SK-N-SH (cell line): ENCODE measurements at regions not wholly inside any gene's neighbourhood (a gene's known extent, or its start where the extent isn't known, plus 50 kb on each side); places are given as distances from the start of the nearest gene placed in this dataset.

Experiments
- CTCF ChIP-seq: fragments of 200-600 bp; sonication (generic); IDR thresholded peaks from 2 replicates; pipeline ENCODE4 v1.6.1; 2017; ENCODE audit warnings: antibody characterized with exemption, mild to moderate bottlenecking, moderate library complexity
- EP300 ChIP-seq, 2 experiments: IDR thresholded peaks; 2 replicates each; pipeline versions ENCODE4 v1.4.0 to v1.6.1; 2012; ENCODE audit warnings: borderline replicate concordance in 1 of 2, low read depth in 1 of 2, low read length in 1 of 2
- FOSL2 ChIP-seq: IDR thresholded peaks from 2 replicates; pipeline ENCODE4 v1.4.0; 2012; ENCODE audit warnings: low read depth, mild to moderate bottlenecking, moderate library complexity, borderline replicate concordance
- FOXJ3 ChIP-seq: sonication (generic); formaldehyde crosslinking; IDR thresholded peaks from 2 replicates; pipeline ENCODE4 v1.5.1; 2020; ENCODE audit warnings: mild to moderate bottlenecking, missing genetic modification reagents
- MXI1 ChIP-seq: IDR thresholded peaks from 2 replicates; pipeline ENCODE4 v1.6.1; 2012; ENCODE audit warnings: mild to moderate bottlenecking, low read depth, low read length, improper control_type of control experiment
- NFIC ChIP-seq: IDR thresholded peaks from 2 replicates; pipeline ENCODE4 v1.4.0; 2012; ENCODE audit warnings: borderline replicate concordance
- PBX3 ChIP-seq: IDR thresholded peaks from 2 replicates; pipeline ENCODE4; 2012
- POLR2AphosphoS5 ChIP-seq: IDR thresholded peaks from 2 replicates; pipeline ENCODE4 v1.6.1; 2012; ENCODE audit warnings: low read depth, low read length
- SMC3 ChIP-seq: IDR thresholded peaks from 2 replicates; pipeline ENCODE4 v1.6.1; 2012; ENCODE audit warnings: low read depth, low read length, improper control_type of control experiment
- TAF1 ChIP-seq: IDR thresholded peaks from 2 replicates; pipeline ENCODE4 v1.6.1; 2012; ENCODE audit warnings: low read depth, mild to moderate bottlenecking, low read length, moderate library complexity, borderline replicate concordance
- TEAD4 ChIP-seq: IDR thresholded peaks from 2 replicates; pipeline ENCODE4 v1.4.0; 2012; ENCODE audit warnings: mild to moderate bottlenecking, borderline replicate concordance; ENCODE audit not compliant: insufficient read depth
- USF2 ChIP-seq: fragments of 150-350 bp; IDR thresholded peaks from 2 replicates; pipeline ENCODE4 v1.6.1; 2017; ENCODE audit warnings: antibody characterized with exemption, low read length, low read depth, borderline replicate concordance
- YY1 ChIP-seq: IDR thresholded peaks from 2 replicates; pipeline ENCODE4 v1.4.0; 2012; ENCODE audit warnings: low read depth, mild to moderate bottlenecking
- ZBTB33 ChIP-seq: IDR thresholded peaks from 2 replicates; pipeline ENCODE4 v1.4.0; 2012; ENCODE audit warnings: low read depth, borderline replicate concordance

- TF ChIP-seq CTCF (no peak), SMC3 (no peak), NFIC (no peak), USF2 (no peak), FOXJ3 (CRISPR knock-in tag) (no peak), YY1 (no peak), POLR2AphosphoS5 (no peak), FOSL2 (no peak), ZBTB33 (no peak), TAF1 (no peak), EP300 (IDR thresholded peaks at IDR 0.05; ENCODE audit: borderline replicate concordance in 1 of 2, low read depth in 1 of 2, low read length in 1 of 2) (no peak), TEAD4 (no peak), MXI1 (no peak), PBX3 (no peak)
These were observed 115.5 kb downstream of the RFX6 start for GRCh38 chr6:116992546-116992945.
